ENCODE measurements at regions not wholly inside any gene's neighbourhood (a gene's known extent, or its start where the extent isn't known, plus 50 kb on each side); places are given as distances from the start of the nearest gene placed in this dataset.
"Not testable (repeated sequence)": the region's sequence is repeated elsewhere in the genome, so short reads cannot be mapped to it uniquely, and the experiment has no call there.

DNA sequence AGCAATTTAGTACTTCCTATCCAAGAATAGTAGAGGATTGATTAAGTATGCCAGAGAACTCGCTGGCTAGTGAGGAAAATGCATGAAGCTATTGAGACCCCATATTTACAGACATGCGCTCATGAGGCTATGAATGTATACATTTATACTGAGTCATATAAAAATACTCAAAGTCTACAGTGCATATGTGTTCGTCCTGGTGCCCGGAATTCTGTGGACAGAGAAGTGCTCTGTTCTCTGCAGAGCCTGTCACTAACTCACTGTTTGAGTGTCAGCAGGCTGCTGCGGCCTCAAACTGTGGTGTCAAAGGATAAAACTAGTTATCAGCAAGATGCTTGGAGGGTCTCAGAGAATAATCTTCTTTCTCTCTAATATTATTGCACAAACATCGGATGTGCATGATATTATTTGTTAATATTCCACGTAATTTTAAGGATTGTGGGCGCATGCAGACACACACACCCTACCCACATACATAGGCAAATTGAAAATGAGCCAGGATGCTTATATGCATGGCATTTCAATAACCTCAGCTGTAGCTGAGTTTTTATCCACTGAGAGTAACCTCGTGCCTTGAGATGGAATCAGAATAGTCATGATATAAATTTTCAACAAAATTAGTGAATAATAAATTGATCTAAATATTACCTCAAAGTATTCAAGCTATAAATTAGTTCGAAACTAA, 50.0 kb upstream of the TSC22D2 start:
- DNase-seq (ENCODE audit: low spot score in 2 of 2) (no peak), FAIRE-seq (no peak)

DNA sequence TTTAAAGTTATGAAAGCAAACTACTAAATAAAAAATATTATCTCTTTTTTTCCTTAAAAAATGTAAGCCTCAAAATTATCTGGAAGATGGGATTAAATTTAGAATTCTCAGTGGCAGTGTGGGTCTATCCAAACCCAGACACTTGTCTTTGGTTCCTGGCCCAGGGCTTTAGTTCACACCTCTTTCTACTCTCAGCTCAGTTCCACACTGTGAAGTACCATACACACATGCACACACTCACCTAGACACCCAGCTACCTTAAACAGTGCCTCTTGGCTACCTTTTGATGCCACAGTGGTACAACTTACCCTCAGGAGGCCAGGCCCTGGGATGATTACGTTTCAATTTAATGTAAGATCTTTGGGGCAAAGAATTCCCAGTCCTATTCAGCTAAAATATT, 51.0 kb upstream of the TSC22D2 start:
- FAIRE-seq (no peak), DNase-seq (ENCODE audit: low spot score in 2 of 2) (no peak)

DNA sequence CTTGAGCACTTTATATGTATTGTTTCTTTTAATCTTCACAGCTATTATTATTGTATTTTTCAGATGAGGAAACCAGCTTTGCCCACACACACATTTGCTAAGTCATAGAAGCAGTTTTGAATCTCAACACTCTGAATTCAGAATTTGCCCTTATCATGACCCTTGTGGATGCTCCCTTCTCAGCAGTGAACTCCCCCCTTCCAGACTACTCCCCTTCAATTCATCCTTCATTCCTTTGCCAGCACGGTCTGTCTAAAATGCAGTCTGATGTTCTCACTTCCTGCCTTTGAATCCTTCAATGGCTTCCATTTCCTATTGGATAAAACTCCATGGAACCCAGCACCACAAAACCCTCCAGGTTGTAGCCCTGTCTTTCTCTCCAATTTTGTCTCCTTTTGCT, 52.5 kb upstream of the TSC22D2 start:
- DNase-seq (ENCODE audit: low spot score in 2 of 2) (no peak), FAIRE-seq (no peak)

- DNase-seq (ENCODE audit: low spot score in 2 of 2) (no peak), FAIRE-seq (no peak)
Observed at GRCh38 chr3:150352931-150353330, 55.2 kb upstream of the TSC22D2 start.

GRCh38 chr3:150351398-150351797, 56.7 kb upstream of the TSC22D2 start:
- no peak for FAIRE-seq
- DNase-seq (ENCODE audit: low spot score in 2 of 2): no peak

DNA sequence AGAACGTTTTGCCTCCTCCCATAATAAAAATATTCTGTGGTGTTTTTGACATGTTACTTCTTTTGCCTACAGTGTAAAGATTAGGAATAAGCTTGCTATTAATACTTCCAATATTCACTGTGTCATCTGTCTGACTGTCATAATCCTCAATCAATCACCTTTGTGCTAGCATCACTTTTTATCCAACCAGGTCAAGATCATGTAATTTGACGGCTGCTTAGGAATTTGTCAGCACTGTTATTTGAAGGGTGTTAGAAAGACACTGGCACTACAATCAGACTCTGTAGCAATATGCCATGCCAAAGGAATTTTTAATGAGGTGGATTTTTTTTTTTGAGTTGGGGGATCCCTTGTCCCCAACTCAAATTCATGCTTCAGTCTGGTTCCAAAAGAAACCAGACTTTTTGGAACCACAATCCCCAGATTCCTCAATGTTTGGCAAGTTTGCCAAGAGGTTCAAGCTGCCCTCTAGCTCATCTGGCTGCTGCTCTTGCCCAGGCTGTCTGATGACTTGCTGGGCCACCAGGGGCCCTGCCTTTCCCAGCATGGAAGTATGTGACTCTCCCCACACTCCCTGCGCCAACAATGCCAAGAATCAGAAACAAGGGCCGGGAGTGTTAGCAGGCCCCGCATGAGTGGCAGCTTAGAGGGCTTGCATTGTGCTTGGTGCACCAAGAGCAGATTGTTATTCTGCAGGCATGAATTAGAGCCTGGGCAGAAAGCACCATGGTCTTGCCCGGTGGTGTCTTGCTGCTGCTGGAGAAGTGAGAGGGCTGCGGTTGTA, 58.6 kb upstream of the TSC22D2 start:
- FAIRE-seq: peak; percentile 36

DNA sequence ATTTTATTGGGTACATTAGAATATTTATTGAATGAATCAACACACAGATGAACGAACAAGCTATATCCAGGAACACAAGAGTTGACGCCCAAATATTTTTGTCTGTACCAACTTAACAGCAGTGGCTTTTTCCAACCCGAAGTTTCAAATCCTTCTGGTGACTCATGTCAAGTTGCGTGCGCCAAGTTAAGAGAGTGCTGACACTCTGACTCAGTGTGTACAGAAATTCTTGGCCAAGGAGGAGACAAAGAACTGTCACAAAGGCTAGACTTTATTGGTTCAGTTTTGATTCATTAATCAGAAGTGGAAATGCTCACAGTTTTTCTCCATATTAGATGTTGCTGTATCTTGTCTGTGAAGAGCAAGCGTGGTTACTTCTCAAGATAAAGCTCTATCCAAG, 59.6 kb upstream of the TSC22D2 start:
- DNase-seq (ENCODE audit: low spot score in 2 of 2): peak in 1 of 2 donors; percentile 9

More for the DNA sequence above, 58.6 kb upstream of the TSC22D2 start:
- DNase-seq (ENCODE audit: low spot score in 2 of 2): peak; percentile 31 to 58

DNA sequence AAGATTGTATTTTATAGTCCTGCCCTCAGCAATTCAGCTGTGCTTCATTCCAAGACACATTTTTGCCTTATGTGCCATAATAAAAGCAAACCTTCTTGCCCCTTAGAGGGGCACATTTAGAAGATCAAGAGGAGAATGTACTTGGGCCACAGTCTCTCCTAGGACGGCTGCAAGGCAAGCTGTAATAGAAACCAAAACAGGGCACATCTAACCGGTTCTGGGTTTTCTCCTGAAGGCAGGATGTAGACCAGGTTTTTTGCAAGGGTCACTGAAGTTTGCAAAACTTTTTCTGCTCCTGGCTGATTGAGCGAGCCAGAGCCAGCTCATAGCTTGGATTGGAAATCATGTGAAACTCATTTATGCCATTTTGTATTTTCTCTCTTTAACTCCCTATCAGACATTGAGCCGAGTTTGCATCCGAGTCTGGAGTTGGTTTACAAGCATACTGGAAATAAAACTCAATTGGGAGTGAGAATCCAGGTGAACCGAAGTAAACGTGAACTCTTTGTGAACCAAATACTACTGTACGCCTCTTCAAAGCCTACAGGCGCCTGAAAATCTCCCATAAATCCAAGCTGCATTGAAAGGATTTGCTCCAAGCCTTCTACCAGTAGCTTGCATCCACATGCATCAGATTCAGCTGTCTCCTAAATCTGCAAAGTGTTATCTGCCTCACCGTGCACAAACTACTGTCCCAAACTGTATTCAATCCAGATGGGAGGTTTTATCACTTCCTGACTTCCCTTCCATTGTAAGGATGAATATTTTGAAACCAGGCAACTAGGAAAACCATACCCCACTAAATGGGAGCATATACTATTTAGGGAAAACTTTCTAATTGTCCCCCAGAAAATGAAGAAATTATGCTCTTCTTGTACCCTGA, 60.9 kb upstream of the TSC22D2 start:
- no peak for FAIRE-seq
- no peak for DNase-seq (ENCODE audit: low spot score in 2 of 2)

More for the DNA sequence above, 59.6 kb upstream of the TSC22D2 start:
- no peak for FAIRE-seq

- FAIRE-seq (no peak), DNase-seq (ENCODE audit: low spot score in 2 of 2) (no peak)
Observed at GRCh38 chr3:150346266-150346665, 61.8 kb upstream of the TSC22D2 start.

DNA sequence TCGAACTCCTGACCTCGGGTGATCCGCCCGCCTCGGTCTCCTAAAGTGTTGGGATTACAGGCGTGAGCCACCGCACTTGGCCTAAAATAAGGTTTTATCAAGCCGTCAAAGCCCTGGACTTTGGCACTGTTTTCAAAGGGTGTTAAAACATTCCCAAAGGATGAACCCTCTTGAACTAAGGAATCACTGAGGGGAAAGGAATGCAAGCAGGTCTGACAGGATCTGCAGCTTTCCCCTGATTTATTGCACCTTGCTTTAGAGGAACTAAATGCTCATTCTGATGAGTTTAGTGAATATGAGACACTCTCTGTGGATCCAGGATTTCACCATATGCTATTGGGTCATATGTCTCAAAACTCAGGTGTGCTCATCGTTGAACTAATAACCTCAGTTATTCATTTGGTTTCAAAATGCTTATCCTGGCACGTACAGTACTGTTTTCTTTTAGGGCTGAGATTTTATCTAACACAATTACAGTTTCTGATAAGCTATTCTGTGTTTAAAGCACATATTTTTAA, 63.0 kb upstream of the TSC22D2 start:
- DNase-seq (ENCODE audit: low spot score in 2 of 2) (no peak), FAIRE-seq (no peak)

GRCh38 chr3:150344079-150344759, 63.9 kb upstream of the TSC22D2 start:
- FAIRE-seq: no peak
- no peak for DNase-seq (ENCODE audit: low spot score in 2 of 2)

GRCh38 chr3:150342896-150343467, 65.1 kb upstream of the TSC22D2 start:
- DNase-seq (ENCODE audit: low spot score in 2 of 2) (no peak), FAIRE-seq (no peak)

DNA sequence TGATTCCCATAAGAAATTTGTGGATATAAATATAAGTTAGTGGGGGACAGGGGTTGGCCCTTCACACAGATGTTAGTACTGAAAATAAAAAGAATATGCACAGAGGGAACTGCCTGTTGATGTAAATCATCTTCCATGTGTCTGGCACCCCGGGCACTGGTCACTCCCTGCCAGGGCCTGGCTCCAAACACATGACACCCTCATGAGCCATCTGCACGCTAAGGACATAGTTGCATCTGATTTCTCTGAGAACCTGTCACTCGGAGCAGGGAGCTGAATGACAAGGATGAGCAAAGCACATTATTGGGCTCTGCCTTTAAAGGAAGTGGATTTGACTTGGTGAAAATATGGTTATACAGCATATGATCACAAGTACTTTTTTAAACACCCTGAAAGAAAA, 66.2 kb upstream of the TSC22D2 start:
- DNase-seq (ENCODE audit: low spot score in 2 of 2): no peak

DNA sequence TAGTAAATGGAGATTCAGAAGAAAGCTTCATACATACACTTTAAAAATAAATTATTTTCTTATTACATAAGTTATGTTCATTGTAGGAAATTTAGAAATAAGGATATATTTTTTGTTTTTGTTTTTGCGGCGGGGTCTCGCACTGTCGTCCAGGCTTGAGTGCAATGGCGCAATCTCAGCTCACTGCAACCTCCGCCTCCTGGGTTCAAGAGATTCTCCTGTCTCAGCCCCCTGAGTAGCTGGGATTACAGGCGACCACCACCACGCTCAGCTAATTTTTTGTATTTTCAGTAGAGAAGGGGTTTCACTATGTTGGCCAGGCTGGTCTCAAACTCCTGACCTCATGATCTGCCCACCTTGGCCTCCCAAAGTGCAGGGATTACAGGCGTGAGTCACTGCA, 71.7 kb upstream of the TSC22D2 start:
- FAIRE-seq; DNase-seq (ENCODE audit: low spot score in 2 of 2): not testable (repeated sequence)

More for the DNA sequence above, 66.2 kb upstream of the TSC22D2 start:
- no peak for FAIRE-seq

DNA sequence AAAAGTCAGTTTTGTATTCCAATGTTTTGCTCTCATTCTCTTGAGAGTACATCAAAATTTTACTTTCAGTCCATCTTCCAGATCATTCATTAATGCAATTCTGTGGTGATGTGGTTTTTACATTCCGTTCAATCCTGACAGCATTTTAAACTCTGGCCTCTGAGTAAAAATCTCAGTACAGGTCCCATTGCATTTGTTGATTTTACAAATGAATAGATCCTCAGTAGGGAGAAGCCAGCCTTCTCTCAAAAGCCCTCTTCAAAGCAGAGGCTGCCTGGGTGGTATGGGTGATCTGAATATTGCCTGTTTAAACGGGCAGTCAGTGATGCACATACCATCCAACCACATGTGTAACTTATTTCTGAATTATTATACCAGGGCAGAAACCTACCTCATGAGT, 72.5 kb upstream of the TSC22D2 start:
- DNase-seq (ENCODE audit: low spot score in 2 of 2) (no peak), FAIRE-seq (no peak)

DNA sequence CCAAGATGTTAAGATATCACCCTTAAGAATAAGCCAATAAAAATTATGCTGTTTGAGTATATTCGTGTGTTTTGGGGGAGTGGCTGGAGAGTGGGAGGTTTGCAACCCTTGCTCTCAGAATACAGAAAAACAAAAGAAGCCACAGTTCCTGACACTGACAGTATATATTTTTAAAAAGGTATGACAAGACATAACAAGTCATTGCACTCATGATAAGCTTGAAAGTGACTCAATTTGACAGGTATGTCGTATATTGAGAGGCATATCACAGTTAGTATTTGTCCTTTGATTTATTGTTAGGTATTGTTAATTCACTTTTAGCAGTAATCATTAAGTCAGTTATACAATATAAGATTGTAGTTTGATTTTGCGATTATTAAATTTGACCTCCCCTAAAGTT, 73.1 kb upstream of the TSC22D2 start:
- FAIRE-seq (no peak), DNase-seq (ENCODE audit: low spot score in 2 of 2) (no peak)

GRCh38 chr3:150333477-150333876, 74.6 kb upstream of the TSC22D2 start:
- FAIRE-seq: no peak
- DNase-seq (ENCODE audit: low spot score in 2 of 2): no peak

DNA sequence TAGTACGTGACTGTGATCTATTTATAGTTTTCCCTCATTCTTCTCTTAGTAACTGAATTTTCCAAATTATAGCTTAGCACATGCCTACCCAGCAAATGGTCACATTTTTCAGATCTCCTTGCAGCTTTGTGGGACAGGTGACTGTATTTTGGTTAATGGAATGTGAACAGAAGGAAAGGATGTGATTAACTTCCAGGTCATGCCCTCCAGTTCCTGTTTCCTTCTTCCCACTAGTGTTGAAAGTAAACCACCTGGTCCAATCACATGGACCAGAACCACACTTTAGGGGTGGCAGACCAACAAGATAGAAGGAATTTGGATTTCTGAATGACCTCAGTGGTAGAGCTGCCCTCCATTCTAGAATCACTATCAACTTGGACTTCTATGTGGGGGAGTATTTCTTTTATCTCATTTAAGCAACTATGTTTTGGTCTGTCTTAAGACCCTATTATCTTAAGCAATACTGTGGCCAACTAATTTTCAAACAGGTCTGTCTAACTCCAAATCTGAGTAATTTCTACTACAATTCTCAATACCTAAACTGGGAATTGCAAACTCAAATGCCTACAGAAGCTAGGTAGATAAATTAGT, 76.0 kb upstream of the TSC22D2 start:
- no peak for FAIRE-seq
- no peak for DNase-seq (ENCODE audit: low spot score in 2 of 2)

- FAIRE-seq (no peak), DNase-seq (ENCODE audit: low spot score in 2 of 2) (no peak)
Observed at GRCh38 chr3:150330872-150331271, 77.2 kb upstream of the TSC22D2 start.

All from frontal cortex (tissue), 3 donors.